SK-MEL-5 (cell line): ENCODE measurements at regions not wholly inside any gene's neighbourhood (a gene's known extent, or its start where the extent isn't known, plus 50 kb on each side); places are given as distances from the start of the nearest gene placed in this dataset.
"Not testable (repeated sequence)": the region's sequence is repeated elsewhere in the genome, so short reads cannot be mapped to it uniquely, and the experiment has no call there.

ENCODE experiments used
- DNase-seq: peaks from one replicate; pipeline ENCODE4 v3.0.0-alpha.2; 2016; ENCODE audit warnings: low read depth, low spot score
- in situ Hi-C: cut with HindIII; loops from 2 replicates; pipeline ENCODE4 v1.10.0; 2016; ENCODE audit warnings: low sequenced_read_pairs, high pct_unique_total_duplicates, low pct_unique_long_range_greater_than_20kb

DNA sequence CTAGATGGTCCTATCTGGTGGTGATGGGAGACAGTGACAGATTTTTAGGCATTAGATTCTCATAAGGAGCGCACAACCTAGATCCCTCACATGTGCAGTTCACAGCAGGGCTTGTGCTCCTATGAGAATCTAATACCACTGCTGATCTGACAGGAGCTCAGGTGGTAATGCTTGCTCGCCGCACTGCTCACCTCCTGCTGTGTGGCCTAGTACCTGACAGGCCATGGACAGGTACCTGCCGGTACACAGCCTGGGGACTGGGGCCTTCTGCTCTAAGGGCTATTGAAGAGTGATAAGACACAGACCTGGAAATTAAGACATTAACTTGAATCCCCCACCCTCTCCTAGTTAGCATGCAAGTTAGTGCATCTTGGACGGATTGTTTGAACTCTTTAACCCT lies 64.4 kb downstream of the KLRB1 start:
- in situ Hi-C loops, DNase-seq: not testable (repeated sequence)

GRCh38 chr12:9542827-9543226 lies 64.9 kb downstream of the KLRB1 start:
- in situ Hi-C loops, DNase-seq: not testable (repeated sequence)

DNA sequence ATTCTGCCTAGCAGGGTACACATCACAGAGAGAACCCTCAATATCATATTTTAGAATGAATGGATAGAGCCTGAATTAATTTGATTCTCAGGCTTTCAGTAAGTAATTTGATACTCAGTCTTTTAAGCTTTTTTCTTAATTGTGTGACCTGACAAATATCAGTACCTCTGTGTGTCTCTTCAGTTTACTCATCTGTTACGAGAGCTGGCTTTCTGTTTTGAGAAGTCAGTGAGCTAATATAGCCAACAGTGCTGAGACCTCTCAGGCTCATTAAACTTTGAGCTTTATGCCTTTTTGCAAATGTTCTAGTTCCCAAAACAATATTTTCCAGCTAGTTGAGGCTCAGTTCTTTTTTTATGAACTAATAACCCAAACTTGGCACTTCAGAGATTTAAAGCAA lies 91.8 kb downstream of the KLRB1 start:
- in situ Hi-C loops, DNase-seq: not testable (repeated sequence)

DNA sequence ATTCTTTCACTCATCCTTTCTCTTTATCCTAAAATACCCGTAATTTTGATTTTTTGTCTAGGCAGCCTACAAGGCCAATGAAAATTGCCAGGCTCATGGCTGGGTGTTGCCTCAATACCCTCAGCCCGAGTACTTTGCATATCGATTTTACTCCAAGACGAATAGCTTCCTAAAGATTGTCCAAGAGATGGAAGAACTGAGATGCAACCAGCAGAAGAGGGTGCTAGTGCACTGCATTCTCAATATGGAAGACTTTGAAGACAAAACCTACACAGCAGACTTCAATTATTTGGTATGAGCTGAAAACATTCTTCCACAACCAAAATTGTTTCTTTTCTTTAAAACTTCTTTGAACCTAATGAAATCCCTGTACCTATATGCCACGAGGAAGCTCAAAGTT lies 95.0 kb downstream of the KLRB1 start:
- in situ Hi-C loops: not testable (repeated sequence)

GRCh38 chr12:9510392-9511011 lies 97.2 kb downstream of the KLRB1 start:
- in situ Hi-C loops, DNase-seq: not testable (repeated sequence)

More for the DNA sequence above, 95.0 kb downstream of the KLRB1 start:
- DNase-seq: peak; percentile 63

DNA sequence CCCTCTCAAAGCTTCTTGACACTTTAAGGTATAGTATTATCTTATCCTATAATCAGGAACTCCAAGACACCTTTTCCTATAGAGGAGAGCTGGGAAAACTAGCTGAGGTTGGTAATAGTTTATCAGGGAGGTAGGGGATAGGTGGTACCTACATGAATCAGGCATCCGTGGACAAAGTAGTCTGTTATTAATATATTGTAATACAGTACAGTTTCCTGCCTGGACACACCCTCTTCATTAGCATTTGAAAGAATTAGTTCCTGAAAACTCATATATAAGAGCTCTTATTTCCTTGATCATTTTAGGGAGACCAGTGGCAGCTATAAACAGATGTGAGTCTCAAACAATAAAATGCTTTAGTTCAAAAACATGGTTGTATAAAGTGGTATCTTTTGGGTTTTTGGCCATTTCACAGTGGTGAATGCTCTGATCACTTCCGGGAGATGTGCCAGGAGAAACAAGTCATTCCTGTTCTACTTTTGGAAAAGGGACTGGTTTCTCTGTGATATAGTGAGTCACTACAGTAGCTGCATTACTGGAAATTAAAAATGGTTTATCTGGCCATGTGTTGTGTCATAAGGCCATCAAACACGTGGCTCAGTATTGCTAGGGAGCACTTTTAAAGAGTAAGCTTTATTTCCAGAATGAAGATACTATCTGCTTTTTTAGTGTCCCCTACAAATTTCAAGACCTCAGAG lies 98.1 kb downstream of the KLRB1 start:
- peak; percentile 17 for DNase-seq
- in situ Hi-C loops: no loop called here

- no peak for DNase-seq
- in situ Hi-C loops: no loop called here
Measured at GRCh38 chr12:9506746-9507145, 101.0 kb downstream of the KLRB1 start.

DNA sequence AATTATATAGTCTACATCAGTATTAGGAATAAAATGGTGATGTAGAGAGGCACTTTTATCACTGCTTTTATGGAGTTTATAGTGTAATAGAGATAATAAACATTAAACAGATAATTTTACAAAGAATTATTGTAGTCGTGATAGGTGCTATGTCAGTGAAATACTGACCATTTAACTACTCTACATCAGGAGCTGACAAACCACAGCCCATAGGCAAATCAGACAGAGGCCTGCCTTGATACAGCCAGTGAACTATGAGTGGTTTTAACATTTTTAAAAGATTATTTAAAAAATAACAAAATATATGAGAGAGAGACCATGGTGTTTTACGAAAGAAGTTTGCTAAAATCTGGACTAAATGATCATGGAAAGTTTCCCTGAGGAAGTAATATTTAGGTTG lies 104.3 kb downstream of the KLRB1 start:
- in situ Hi-C loops, DNase-seq: not testable (repeated sequence)

- in situ Hi-C loops, DNase-seq: not testable (repeated sequence)
Measured at GRCh38 chr12:9502845-9503244, 104.9 kb downstream of the KLRB1 start.

GRCh38 chr12:9493325-9493724 lies 114.4 kb downstream of the KLRB1 start:
- DNase-seq, in situ Hi-C loops: not testable (repeated sequence)

DNA sequence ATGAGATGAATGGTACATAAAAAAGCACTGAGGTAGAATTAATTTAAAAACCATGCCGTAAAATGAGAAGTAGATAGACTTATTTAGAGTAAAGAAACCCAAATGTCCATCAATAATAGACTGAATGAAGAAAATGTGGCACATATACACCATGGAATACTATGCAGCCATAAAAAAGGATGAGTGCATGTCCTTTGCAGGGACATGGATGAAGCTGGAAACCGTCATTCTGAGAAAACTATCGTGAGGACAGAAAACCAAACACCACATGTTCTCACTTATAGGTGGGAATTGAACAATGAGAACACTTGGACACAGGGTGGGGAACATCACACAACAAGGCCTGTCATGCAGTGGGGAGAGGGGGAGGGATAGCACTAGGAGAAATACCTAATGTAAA lies 126.4 kb downstream of the KLRB1 start:
- in situ Hi-C loops, DNase-seq: not testable (repeated sequence)

- in situ Hi-C loops, DNase-seq: not testable (repeated sequence)
Measured at GRCh38 chr12:9474197-9474596, 133.5 kb downstream of the KLRB1 start.

DNA sequence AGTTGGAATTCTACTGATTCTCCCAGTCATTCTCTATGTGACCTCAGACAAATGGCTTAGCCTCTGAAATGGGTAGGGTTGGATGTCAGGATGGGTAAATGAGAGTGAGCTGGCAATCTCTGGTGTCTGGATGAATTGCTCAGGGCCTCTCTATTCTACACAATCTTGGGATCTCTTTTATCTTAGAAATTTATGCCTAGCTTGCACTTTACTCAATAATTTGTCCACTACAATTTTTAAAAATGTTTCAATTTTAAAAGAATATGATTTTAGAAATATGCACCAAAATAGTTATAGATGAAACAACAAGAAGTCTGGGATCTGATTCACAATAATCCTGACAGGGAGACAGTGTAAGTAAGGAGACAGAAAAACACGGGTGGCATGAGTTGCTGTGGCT lies 134.1 kb downstream of the KLRB1 start:
- DNase-seq, in situ Hi-C loops: not testable (repeated sequence)

GRCh38 chr12:9471501-9471900 lies 136.2 kb downstream of the KLRB1 start:
- in situ Hi-C loops: not testable (repeated sequence)

GRCh38 chr12:9470367-9470766 lies 137.3 kb downstream of the KLRB1 start:
- in situ Hi-C loops, DNase-seq: not testable (repeated sequence)

More at GRCh38 chr12:9471501-9471900, 136.2 kb downstream of the KLRB1 start:
- not testable (repeated sequence) for DNase-seq

GRCh38 chr12:9469956-9470355 lies 137.8 kb downstream of the KLRB1 start:
- DNase-seq, in situ Hi-C loops: not testable (repeated sequence)

DNA sequence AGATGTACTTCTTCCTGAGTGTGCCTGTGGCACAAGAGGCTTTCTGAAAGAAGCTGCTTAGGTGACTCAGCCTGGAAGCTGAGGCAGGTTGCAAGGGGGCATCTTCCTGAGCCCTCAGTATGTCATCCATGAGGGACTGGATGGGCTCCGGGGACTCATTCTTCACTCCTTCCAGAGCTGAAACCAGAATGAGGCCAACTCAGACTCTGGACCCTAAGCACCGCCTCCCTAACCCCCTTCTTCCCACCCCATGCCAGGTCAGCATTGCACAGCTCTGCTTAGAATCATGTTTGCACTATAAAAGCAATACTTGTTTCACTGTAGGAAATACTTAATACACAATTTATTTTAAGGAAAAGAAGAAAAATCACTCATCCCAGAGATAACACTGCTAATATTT lies 138.3 kb downstream of the KLRB1 start:
- DNase-seq, in situ Hi-C loops: not testable (repeated sequence)

- peak; percentile 88 for DNase-seq
- in situ Hi-C loops: not testable (repeated sequence)
Measured at GRCh38 chr12:9468998-9469397, 138.7 kb downstream of the KLRB1 start.

DNA sequence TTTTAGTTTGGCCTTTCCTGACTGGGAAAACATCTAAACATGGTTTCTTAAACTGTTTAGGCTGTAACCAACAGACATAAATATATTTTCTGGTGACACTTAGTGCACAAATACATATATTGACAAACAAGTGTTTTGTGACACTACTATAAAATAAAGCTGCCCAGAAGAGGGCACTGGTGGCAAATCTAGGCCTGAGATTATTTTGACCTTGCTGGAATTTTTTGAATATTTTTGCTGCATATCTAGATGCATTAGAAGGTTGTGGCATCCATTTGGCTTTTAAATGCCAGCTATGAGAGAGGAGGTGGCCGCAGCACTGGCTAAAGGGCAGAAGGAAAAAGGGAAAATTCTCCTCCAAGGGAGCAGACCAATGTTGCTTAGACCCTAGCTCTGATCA lies 139.6 kb downstream of the KLRB1 start:
- in situ Hi-C loops: not testable (repeated sequence)
- peak; percentile 29 for DNase-seq
